Left colon (tissue), 2 donors: ENCODE measurements at regions not wholly inside any gene's neighbourhood (a gene's known extent, or its start where the extent isn't known, plus 50 kb on each side); places are given as distances from the start of the nearest gene placed in this dataset.

Experiments
- ATAC-seq: fragments of 200-7000 bp; cut with Tn5 transposase; one replicate; pipeline ENCODE4 v1.9.1; 2020; ENCODE audit warnings: mild to moderate bottlenecking, moderate library complexity
- DNase-seq, 2 donors: peaks; one replicate each; pipeline ENCODE4 v3.0.0-alpha.2; 2020
- intact Hi-C, 2 donors: fragments of 100-400 bp; cut with DNase I in 1 of 2; cut with micrococcal nuclease in 1 of 2; formaldehyde crosslinking; loops; one replicate each; pipeline versions ENCODE4 v1.11.2 to v1.14.0; 2022; cut with DNase I, micrococcal nuclease
- donor health status: DM: no; HTN: no; CAD: no.
- donor health status: DM: yes; HTN: yes; CAD: no.

DNA sequence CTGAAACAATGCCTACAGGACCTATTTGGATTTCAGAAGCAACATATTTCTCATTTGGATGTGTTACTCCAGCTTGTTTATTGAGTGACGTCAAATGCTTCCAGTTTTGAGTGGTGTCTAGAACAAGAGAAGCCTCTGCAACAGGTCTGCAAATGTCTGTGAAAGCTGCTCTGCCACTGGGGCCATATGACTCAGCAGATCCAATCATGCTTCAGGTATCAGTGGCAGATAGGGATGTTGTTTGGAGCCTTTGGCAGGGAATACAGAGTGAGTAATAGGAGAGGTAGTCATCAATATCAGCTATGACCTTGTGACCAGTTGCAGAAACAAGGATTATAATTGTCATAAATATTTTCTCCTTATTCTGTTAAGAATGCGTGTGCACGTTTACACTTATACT is 141.1 kb upstream of the ZXDA start:
- no peak for ATAC-seq
- DNase-seq, result no peak
- intact Hi-C loops, result no loop called here

GRCh38 chrX:58044130-58044529 is 133.9 kb upstream of the ZXDA start:
- DNase-seq (no peak), ATAC-seq (no peak)
- intact Hi-C loops, result no loop called here

DNA sequence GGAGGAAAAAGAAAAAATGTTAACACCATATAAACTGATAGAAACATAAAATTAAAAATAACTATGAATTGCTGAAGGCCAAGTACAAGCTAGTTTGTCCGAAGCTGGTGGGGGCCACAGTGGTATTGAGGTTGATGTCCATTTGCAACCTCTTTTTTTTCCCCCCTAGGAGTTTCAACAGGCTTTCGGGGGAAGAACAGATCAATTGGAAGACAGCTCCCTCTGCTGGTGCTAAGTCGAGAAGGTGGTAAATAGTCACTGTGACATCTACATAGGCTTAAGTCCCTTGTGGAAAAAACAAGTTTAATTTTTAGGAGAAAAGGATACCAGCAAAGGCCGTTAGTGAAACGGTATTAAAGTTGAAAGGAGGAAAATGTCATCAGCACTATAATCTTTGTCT is 115.7 kb upstream of the ZXDA start:
- DNase-seq (peak in 1 of 2 donors; percentile 37), ATAC-seq (no peak)
- intact Hi-C loops, result loop anchor here in 1 of 2 donors (10.0 kb wide), 1 partner anchor 201 kb away; no protein-coding TSS in a partner anchor

DNA sequence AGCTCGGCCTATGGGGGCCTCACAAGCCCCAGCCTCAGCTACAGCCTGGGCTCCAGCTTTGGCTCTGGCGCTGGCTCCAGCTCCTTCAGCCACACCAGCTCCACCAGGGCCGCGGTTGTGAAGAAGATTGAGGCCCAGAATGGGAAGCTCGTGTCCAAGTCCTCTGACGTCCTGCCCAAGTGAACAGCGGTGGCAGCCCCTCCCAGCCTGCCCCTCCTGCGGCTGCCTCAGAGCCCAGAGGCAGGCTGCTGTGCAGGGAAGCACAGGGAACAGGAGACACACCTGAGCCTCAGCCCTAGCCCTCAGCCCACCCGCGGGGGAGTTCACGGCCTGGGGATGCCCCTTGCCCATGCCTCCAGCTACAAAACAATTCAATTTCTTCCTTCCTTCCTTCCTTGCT is 75.7 kb upstream of the ZXDA start:
- DNase-seq, result no peak
- no peak for ATAC-seq
- intact Hi-C loops, result no loop called here

GRCh38 chrX:57984620-57985019 is 74.4 kb upstream of the ZXDA start:
- intact Hi-C loops, result no loop called here
- no peak for DNase-seq

DNA sequence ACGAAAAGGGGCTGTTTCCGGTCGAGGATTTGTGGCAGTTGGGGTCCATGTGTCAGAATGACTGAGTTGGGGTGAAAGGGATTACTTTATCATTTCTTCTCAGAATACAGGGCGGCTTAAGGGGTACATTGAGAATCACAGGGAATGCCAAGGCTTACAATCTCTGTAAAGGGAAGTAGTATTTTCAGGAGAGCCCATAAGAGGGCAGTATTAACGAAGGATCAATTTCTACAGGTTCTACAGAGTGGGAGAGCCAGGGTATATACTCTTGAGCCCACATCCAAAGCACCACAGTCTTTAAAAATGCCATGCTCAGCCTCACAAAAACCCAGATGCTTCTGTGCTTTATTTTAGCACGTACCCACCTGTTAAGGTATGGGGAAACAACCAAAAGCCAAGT is 67.7 kb upstream of the ZXDA start:
- intact Hi-C loops, result no loop called here
- DNase-seq, result no peak
- ATAC-seq, result no peak

More at GRCh38 chrX:57984620-57985019, 74.4 kb upstream of the ZXDA start:
- ATAC-seq, result no peak

GRCh38 chrX:57964975-57965374 is 54.7 kb upstream of the ZXDA start:
- ATAC-seq (no peak), DNase-seq (no peak)
- intact Hi-C loops, result no loop called here
